Activated CD4-positive, CD25-positive, alpha-beta regulatory T cell treated with anti-CD3 and anti-CD28 coated beads, Interleukin-2, amount 50 U/mL, for 72 hours (primary cell): ENCODE measurements at regions not wholly inside any gene's neighbourhood (a gene's known extent, or its start where the extent isn't known, plus 50 kb on each side); places are given as distances from the start of the nearest gene placed in this dataset.
"Not testable (repeated sequence)": the region's sequence is repeated elsewhere in the genome, so short reads cannot be mapped to it uniquely, and the experiment has no call there.

Experiments
- DNase-seq: peaks from one replicate; pipeline ENCODE4 v3.0.0; 2021

- no peak for DNase-seq
These were observed 1410.2 kb downstream of the BRD1 start for GRCh38 chr22:48417225-48418070.

- no peak for DNase-seq
These were observed 1411.1 kb downstream of the BRD1 start for GRCh38 chr22:48416396-48417224.

GRCh38 chr22:48415520-48415919 is 1412.2 kb downstream of the BRD1 start:
- no peak for DNase-seq

GRCh38 chr22:48414651-48415050 is 1413.0 kb downstream of the BRD1 start:
- DNase-seq: no peak

- DNase-seq: not testable (repeated sequence)
These were observed 1414.7 kb downstream of the BRD1 start for GRCh38 chr22:48412931-48413330.

- no peak for DNase-seq
These were observed 1417.1 kb downstream of the BRD1 start for GRCh38 chr22:48410536-48410935.

GRCh38 chr22:48407256-48407955 is 1420.3 kb downstream of the BRD1 start:
- DNase-seq: no peak

GRCh38 chr22:48406161-48406560 is 1421.5 kb downstream of the BRD1 start:
- DNase-seq: no peak

- no peak for DNase-seq
These were observed 1421.9 kb downstream of the BRD1 start for GRCh38 chr22:48405741-48406140.

GRCh38 chr22:48404801-48405447 is 1422.7 kb downstream of the BRD1 start:
- no peak for DNase-seq

GRCh38 chr22:48403521-48404403 is 1423.9 kb downstream of the BRD1 start:
- no peak for DNase-seq

GRCh38 chr22:48402591-48403031 is 1425.1 kb downstream of the BRD1 start:
- DNase-seq: no peak

- not testable (repeated sequence) for DNase-seq
These were observed 1426.2 kb downstream of the BRD1 start for GRCh38 chr22:48401523-48401922.

- no peak for DNase-seq
These were observed 1429.3 kb downstream of the BRD1 start for GRCh38 chr22:48398181-48398905.

GRCh38 chr22:48397531-48398180 is 1430.0 kb downstream of the BRD1 start:
- no peak for DNase-seq

- no peak for DNase-seq
These were observed 1430.7 kb downstream of the BRD1 start for GRCh38 chr22:48396785-48397530.

- no peak for DNase-seq
These were observed 1431.4 kb downstream of the BRD1 start for GRCh38 chr22:48396091-48396784.

- DNase-seq: no peak
These were observed 1432.5 kb downstream of the BRD1 start for GRCh38 chr22:48395201-48395600.

- no peak for DNase-seq
These were observed 1432.9 kb downstream of the BRD1 start for GRCh38 chr22:48394787-48395186.
